GM21723 (cell line): ENCODE measurements at regions not wholly inside any gene's neighbourhood (a gene's known extent, or its start where the extent isn't known, plus 50 kb on each side); places are given as distances from the start of the nearest gene placed in this dataset.
A peak's percentile ranks its signal among the peaks of the same experiment; 100 is the strongest.

Experiments
- ATAC-seq: cut with Tn5 transposase; IDR thresholded peaks from one replicate; pipeline ENCODE4 v1.9.1; 2021; ENCODE audit warnings: mild to moderate bottlenecking, moderate library complexity; ENCODE audit not compliant: unreplicated experiment

DNA sequence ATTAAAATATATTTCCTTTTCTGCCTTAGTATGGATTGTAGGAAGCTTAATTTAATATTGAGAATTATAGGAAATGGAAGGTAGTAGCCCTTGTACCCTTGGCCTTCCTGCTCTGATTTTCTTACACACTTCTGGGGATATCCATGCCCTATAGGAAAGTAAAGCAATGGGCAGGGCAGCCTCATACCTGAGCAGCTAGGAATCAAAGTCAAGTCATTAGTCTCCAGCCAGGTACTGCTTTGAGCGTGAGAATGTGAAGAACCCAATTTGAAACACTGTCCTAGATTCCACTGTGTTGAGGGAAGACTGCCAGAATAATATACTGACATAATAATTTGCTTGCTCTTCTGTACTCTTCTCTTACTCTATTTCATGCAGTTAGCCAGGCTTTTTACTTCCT is 51.0 kb upstream of the L3MBTL3 start:
- ATAC-seq = no peak

DNA sequence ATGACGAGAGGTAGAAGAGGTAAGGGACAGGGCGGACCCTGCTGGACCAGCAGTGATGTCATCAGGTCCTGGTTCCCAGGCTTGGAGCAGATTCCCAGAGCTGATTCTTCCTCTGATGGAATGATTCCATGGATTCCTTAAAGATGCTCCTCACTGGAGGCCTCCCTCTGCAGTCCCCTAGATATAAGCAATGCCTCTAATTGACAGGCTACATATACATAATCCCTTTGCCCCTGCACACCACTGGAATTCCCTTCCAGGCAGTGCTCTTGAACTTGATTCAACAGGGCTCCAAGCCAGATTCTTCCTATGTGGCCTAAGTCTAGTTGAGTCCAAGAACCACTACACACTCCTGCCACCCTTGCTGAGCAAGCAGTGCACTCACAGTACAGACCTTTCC is 52.3 kb upstream of the L3MBTL3 start:
- ATAC-seq = no peak

DNA sequence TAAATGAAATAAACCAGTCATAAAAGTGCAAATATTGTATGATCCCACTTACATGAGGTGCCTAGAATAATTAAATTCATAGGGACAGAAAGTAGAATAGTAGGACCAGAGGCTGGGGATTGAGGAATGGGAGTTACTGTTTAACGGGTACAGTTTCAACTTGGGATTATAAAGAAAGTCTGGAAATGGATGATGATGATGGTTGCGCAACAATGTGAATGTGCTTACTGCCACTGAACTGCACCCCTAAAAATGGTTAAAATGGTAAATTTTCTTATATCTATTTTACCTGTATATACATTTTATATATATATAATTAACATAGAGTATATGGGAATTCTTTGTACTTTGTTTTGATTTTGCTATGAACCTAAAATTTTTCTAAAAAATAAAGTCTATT is 53.3 kb upstream of the L3MBTL3 start:
- no peak for ATAC-seq

DNA sequence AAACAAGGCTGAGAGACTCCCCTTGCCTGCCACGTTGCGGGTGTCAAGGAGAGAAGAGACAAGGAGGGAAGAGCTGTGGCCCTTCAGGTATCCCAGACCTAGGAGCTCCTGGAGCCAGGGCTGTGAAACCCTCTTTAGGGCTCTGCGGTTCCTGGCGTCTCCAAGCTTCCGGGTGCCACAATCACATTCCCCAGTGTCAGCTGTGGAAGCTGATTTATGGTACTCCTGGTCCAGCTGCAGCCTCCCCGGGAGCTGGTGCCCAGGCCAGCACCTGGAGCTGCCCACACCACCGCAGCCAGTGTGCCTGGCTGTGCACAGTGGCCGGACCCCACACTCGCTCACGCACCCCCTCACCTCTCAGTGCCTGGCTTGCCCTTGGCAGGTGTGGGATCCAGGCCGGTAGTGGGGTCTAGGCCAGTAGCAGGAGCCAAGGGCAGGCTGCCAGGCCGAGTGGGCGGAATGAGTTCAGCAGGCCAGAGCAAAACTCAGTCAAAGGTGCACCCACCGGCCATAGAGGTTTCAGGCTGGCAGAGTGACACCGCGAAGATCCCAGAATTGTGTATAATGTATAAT is 58.9 kb upstream of the L3MBTL3 start:
- no peak for ATAC-seq

DNA sequence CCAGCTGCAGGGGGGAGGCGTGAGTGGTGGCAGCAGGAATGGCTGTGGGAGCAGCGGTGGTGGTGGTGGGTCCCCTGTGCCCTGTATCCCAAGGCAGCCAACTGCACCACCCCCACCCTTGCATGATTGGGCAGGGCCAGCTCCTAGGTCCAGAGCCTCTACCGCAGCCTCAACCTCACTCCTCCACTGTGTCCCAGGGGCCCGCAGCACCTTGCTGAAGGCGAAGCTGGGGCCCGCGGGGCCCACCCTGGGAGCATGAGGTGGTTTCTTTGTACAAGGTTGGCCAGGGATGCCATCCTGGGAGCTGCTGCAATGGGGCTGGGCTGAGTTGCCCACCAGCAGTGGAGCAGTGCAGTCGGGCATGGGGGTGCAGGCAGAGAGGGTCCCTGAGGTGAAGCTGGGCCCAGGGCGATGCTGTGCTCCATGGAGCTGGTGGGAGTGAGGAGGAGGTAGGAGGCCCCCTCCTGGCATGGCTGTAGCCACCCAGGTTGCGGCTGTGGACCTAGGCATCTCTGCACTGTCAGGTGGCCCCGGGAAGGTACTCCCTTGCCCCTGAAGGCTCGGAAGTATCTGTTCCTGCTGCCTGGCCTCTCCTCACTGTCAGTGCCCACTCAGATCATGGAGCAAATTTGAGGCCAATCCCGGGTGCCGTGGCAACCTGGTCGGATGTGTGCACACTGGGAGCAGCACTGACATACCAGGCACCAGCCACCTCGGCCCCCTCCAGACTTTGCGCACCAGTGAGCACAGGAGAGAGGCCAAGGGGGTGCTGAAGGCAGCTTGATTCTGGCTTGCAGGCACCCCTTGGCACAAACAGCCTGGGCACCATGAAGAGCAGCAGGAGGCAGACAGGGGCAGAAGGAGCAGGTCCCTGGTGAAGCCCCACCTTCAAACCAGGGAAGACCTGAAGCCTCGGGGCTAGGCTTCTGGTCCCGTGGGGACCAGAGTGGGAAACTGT is 60.2 kb upstream of the L3MBTL3 start:
- ATAC-seq = no peak

DNA sequence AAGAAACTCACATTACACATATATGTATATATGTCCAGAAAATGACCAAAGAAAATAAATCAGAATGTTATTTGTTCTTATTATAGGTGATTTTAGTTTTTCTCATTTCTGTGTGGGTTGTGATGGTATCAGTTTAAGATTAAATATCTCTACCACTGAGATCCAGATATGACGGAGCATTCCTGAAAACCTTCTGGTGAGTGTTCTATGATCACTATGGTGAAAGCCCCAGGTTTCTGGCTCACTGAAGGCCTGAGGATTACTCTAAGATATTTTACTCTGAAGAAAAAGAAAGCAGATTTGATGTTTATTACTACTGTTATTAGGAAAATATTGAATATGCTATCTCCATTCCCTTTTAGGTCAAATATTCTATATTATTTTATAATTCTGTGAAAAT is 62.8 kb upstream of the L3MBTL3 start:
- no peak for ATAC-seq

DNA sequence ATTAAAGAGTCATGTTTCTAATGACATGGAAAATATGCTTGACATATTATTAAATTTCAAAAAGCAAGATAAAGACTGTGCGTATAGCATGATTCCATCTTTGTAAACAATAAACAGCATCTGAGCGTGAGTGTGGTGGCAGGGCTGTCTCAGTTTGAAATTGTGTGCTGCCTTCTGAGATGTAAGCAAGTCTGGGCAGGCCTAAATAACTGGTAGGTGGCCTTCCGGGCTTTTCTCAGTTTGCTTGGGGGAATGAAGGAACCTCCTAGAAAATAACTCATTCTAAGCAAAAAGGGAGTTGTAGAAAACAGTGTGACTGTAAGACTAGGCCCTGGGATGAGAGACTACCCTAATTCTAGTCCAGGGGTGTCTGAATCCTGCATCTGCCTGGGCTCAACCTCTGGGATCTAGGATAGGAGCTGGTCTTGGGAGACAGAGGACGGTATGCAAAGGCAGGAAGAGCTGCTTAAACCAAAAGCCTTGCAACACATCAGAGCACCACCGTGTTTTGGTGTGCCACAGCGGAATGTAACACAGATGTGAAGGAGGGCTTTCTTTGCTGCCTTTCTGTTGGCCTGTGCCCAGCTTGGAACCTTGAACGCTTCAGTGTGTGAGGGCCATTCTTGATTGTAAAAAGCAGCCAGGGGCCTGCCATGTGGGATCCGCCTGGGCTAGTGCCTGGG is 63.5 kb upstream of the L3MBTL3 start:
- no peak for ATAC-seq

DNA sequence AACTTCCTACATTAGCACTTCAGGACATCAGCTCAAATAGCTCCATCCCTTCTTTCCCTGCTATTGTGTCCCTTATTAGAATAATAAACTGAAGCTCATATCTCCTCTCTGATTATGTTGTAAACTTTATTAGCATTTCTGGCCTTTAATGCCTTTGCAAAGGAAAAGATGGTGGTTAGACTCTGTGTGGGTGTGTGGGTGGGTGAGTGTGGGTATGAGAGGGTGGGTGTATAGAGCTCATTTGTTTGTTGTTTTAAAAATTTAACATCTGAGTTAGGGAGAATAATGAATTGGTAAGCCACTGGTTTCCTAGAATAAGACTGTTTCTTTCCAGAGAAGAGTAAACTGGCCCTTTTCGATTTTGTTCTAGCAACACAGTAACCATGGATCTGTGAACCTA is 70.6 kb upstream of the L3MBTL3 start:
- no peak for ATAC-seq

DNA sequence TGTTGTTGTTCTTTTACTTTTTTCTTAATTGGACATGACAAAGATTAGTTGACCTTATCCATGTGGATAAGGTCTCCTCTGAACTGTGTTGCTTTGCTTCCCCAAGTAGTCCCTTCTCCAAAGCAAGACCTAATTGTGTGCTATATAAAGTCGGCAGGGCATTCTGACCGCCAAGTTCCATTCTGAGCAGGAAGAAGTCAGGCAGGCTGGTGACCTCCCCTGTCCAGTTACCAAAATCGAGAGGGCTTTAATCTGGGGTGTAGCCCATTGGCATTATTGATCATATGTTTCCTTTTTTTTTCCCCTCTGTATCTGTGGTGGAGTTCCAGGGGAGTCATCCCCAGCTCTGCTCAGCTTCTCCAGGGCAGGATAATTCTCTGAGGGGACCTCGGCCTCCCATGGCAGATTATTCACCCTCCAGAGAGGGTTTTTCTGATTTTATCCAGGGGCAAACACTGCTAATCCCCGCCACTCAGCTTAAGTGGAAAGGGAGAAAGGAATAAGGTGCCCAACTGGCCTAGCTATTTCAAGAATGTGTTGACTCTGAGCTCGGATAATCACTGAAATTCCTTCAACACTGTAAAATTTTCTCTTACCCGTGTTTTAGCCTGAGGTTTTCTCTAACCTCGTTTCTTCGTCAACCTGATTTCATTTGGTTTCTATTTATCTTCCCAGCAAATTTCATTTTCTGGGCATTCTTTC is 71.8 kb upstream of the L3MBTL3 start:
- ATAC-seq = no peak

DNA sequence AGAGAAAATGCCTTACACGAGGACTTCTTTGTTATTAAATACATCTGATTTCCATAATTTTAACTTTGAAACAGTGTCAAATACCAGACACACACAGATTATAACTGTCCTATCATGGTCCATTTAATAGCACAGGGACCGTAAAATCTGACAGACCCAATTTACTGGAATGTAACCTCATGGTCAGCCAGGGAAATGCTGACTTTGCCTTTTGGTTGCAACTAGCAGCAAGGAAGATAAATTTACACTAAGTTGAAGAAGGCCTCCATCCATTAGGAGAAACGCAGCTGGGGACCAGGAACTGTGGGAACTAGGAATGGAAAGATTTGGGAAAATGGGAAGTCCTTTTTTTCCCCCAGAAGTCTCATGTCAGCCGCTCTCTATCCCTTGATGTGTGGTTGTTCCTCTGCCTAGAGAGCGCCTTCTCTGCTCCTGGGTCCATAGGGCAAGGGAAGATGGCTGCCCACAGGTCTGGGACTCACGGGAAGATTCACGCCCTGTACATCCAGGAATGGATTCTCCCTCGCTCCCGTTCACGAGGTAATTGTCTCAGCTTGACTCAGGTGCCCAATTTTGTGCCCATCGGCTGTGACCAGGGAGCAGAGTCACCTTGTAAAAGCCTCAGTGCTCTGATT is 74.6 kb upstream of the L3MBTL3 start:
- ATAC-seq = no peak

DNA sequence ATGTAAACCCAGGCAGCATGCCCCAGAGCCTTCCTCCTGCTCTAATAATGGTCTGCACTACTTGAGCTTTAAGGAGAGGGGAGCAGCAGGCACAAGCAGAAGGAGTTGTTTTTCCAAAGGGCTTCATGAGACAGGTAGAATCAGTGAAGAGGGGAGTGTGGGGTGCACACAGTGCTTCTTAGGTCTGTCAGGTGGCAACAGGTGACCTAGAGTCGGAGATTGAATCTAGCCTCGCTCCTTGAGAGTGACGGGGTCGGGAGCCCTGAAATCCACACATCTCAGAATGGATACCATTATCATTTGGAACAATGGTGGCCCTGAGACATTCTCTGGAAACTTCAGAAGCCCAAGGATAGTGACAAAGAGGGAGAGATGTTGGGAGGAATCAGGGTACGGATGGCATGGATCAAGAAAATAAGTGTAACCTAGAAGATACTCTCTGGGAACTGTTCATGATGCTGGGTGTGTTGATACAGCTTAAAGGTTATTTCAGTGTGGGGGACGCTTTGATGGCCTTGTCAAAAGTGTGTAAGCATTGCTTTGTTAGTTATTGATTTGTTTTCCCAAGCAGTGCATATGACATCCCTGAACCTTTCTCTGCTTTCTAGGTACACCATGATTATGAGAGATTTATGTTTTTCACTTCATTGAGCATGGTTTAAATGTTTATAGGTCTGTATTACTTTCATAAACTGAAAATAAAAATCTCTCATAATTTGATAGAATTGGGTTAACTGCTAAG is 77.8 kb upstream of the L3MBTL3 start:
- no peak for ATAC-seq

DNA sequence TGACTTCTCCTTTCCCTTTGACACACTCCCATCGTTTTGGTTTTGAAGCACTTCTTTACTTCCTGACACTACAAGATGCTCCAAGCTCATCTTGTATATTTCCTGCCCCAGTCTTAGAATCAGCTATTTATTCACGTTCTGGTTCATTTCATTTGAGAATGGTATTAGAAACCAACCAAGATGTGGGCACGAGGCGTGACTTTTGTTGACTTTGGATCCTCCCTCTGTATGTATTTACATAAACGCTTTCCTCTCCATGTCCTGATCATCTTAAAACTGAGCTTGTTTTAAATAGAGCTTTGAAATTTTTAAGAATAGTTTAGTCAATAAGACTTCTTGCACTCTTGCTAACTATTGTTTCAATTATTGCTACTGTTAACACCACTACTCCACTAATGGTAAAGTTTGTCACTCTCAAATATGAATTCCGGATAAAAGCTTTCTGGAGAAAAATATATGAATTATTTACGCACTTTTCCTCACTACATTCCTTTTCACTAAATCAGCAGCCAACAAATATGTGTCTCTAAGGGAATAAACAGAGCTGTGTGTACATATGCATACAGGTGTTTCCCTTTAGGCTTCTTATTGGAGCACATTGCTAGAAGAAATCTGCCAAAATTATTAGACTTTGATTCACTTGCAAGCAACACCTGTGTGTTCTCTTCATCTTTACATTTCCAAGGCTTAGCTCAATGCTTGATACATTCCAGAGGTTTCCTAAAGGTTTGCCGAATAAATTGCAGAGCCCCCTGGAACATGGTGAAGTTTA is 77.3 kb upstream of the TMEM244 start:
- ATAC-seq = no peak

DNA sequence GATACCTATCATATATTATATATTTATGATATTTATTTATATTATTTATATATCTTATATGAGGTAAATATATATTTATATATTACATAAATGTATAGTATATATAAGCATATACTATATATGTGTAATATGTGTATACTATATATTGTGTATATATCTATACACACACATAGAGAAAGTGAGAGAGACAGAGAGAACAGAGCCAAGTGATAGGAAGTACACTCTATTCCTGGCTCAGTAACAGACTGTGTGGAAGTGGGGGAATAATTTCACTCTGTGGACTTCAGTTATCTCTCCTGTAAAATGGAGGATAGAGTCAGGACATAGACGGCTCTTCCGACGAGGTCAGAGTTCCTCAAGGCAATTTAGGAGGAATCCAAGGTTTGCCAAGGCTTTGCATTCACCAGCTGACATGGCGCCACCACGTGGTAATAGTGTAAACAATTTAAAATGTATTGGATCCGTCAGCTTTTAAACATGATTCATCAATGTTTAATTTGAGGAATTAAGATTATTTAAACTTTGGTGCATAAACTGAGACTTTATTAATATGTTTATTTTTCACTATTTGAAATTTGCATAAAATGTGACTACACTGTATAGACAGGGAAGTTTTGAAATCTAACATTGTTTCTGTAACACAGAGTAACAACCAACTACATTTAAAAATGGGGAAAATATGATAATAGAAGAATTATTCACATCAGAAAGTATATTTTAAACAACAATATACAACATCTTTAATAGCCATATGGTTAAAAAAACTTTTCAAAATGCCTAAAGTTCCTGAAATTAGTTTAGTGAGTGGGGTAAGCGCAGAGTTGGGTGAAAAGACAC is 75.4 kb upstream of the TMEM244 start:
- peak; percentile 82 for ATAC-seq

DNA sequence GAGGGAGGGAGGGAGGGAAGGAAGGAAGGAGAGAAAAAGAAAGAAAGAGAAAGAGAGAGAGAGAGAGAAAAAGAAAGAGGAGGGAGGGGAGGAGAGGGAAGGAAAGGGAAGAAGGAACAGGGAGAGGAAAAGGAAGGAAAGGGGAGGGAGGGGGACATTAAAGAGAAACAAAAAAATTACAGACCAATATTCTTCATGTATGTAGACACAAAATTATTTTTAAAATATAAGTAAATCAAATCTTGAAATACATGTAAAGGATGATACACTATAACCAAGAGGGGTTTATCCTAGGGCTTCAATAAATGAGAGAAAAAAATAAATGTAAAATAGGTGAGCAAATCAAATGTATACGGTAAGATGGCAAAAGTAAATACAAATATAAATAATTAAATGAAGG is 71.2 kb upstream of the TMEM244 start:
- ATAC-seq = no peak

DNA sequence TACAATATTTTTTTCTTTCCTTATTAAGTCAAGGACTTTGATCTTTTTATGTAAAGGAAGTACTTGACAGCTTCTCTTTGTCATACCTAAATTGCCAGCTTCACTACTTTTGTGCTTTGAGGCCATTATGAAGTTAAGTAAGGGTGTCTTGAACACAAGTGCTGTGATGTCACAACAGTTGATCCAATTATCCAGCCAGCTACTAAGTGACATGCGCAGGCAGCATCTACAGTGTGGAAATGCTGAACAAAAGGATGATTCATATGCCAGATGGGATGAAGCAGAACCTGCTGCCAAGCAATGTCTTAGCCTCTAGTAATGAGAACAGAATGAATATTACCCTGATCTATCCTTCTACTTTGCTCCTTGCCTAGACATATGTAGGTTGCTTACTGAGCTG is 68.3 kb upstream of the TMEM244 start:
- ATAC-seq = no peak

DNA sequence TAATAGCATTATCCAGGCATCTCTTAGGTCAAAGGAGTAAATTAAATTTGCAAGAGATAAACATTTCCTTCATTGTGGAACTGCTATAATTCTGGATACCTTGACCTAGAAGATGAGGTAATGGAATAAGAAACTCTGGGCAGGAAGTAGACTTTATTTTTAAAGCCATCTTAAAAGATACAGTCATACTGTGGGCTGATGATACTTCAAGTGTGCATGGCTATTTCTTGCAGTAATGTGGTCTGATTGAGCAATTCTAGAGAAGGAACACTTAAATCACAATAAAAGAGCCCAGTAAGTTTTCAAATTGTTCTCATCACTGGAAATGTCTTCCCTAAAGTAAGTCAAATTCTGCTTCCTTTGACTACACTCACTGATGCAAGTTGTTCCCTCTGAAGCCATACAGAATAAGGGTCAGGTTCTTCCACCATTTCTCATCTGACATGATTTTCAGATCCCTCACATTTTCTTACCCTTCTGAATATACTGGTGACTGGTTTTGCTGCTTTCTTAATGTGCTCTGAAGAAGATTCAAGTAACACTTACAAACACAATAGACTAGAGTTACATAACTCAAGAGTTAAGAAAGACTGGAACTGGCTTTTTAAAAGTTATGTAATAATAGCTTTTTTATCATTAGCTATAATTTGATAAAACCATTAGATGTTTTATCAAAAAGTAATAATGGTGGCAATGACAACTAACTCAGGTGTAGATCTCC is 62.6 kb upstream of the TMEM244 start:
- no peak for ATAC-seq

DNA sequence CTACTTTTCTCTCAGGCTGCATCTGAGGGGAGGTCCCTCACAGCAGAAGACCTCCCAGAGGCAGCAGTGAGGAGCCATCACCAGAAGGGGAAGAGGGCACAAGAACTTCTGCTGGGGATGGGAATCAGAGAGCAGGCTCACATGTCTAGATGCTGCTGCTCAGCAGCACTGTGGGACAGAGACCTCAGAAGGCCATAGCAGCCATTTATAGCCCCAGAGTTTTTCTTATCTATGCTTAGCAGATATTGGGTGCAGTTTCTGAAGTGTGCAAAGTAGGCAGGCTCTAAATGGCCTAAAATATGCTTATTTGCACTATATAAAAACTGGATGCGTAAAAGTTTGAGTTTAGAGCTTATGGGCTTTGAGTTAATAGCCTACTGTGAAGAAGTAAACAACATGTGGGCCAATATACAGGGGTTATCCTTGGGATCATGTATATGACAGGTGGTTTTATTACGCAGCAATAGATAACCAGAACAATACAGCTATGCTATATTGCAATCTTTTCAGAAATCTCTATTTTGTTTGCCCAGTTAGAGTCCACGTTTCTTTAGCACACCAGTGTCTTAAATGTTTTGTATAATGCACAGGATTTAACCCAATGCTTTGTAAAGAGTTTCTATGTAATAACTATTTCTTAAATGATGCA is 60.2 kb upstream of the TMEM244 start:
- ATAC-seq = no peak
